ENCODE measurements at regions not wholly inside any gene's neighbourhood (a gene's known extent, or its start where the extent isn't known, plus 50 kb on each side); places are given as distances from the start of the nearest gene placed in this dataset.

DNA sequence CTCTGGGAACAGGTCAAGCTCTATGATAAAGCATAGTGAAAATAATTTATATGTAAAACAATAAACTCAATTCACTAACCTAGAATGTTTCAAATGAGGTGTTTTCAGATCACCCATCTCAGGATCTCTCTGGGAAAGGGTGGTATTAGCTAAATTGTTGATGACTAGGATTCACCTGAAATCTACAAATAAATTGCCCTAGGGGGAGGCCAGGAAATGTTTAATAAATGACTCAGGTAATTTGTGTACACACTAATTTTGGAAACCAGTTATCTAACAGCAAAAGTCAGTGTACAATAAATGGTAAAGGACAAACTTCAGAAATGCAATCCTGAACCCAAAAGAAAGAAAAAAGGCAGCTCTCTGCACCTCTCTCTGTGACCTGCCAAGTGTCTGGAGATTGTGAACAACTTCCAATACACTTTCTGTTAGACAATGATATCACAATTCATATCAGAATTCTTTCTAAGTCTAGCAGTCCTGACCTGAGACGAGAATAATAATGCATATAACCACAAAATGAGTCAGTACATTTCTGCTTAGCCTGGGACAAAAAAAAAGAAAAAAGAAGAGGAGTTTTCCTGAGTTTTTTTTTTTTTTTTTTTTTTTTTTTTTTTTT, 760.0 kb downstream of the EPHA4 start:
- no peak overlapping the region for H4K91ac ChIP-seq (ENCODE audit: low read depth, low read length, poor library complexity)
- H3K9me3 ChIP-seq (replicated peaks in 1 of 2; ENCODE audit: control insufficient read depth in 2 of 2, insufficient read depth in 1 of 2, low read depth in 1 of 2, low read length in 2 of 2), result no peaks in the 10 kb centered on the region
- no peak overlapping the region for H3K23ac ChIP-seq (ENCODE audit: low read depth, low read length, poor library complexity)
- no peak overlapping the region for H3K4me3 ChIP-seq (ENCODE audit: low read length in 2 of 2)
- no peak overlapping the region for H2AFZ ChIP-seq (ENCODE audit: low read length)
- no CpG with 5 or more reads among the region's 1 CpG for WGBS, 2 donors (ENCODE audit: extremely low coverage in 2 of 2, insufficient read length in 2 of 2, insufficient replicate concordance in 1 of 2)
- no peak overlapping the region for H2BK5ac ChIP-seq (ENCODE audit: low read length)
- no peak overlapping the region for H3K4me2 ChIP-seq (ENCODE audit: insufficient read depth, low read length, poor library complexity, severe bottlenecking)
- H3K14ac ChIP-seq (ENCODE audit: low read length), result no peak overlapping the region
- no peak overlapping the region for H2BK120ac ChIP-seq (ENCODE audit: low read depth, low read length)
- no peak overlapping the region for H4K8ac ChIP-seq (ENCODE audit: low read depth, low read length)
- H3K4ac ChIP-seq (ENCODE audit: low read length), result no peak overlapping the region
- H2BK15ac ChIP-seq (ENCODE audit: low read length), result no peak overlapping the region
- no peak for DNase-seq (ENCODE audit: low spot score)
- H2AK5ac ChIP-seq (ENCODE audit: low read depth, low read length), result no peak overlapping the region
- H3K79me1 ChIP-seq (ENCODE audit: low read depth, low read length), result no peaks in the 10 kb centered on the region
- H3K4me1 ChIP-seq (ENCODE audit: control insufficient read depth in 2 of 2, insufficient read depth in 1 of 2, low read depth in 1 of 2, low read length in 2 of 2), result no peaks in the 10 kb centered on the region
- H3K36me3 ChIP-seq (replicated peaks in 1 of 2; ENCODE audit: control insufficient read depth in 2 of 2, insufficient read depth in 2 of 2, low read length in 2 of 2), result no peaks in the 10 kb centered on the region
- H3K18ac ChIP-seq (ENCODE audit: low read length), result no peak overlapping the region
- H3K9ac ChIP-seq (ENCODE audit: low read depth, low read length, poor library complexity), result no peak overlapping the region
- H3K27me3 ChIP-seq (ENCODE audit: control insufficient read depth in 3 of 3, insufficient read depth in 3 of 3, low read depth in 1 of 3, low read length in 3 of 3), result no peaks in the 10 kb centered on the region
- H2BK12ac ChIP-seq (ENCODE audit: low read length), result no peak overlapping the region
- no peak overlapping the region for H3K27ac ChIP-seq (replicated peaks; ENCODE audit: low read length)

DNA sequence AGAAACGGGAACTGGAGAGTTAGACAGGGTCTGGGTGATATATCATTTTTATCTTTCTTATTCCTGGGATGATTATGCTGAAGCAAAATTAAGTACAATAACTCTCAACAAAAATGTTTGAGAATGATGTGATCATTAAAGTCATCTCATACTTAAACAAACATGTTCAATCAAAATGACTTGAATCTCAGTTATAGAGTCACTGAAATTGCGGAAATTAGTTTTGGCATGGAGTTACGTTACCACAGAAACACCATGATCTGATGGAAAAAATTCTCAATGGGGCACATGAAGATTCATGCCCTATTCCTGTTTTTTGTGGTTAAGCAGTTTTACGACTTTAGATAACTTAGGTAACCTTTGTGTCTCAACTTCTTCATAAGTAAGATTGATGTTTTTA, 757.7 kb downstream of the EPHA4 start:
- no peak overlapping the region for H3K4ac ChIP-seq (ENCODE audit: low read length)
- H2BK15ac ChIP-seq (ENCODE audit: low read length), result no peak overlapping the region
- H2BK120ac ChIP-seq (ENCODE audit: low read depth, low read length), result no peak overlapping the region
- no peaks in the 10 kb centered on the region for H3K36me3 ChIP-seq (replicated peaks in 1 of 2; ENCODE audit: control insufficient read depth in 2 of 2, insufficient read depth in 2 of 2, low read length in 2 of 2)
- no peaks in the 10 kb centered on the region for H3K4me1 ChIP-seq (ENCODE audit: control insufficient read depth in 2 of 2, insufficient read depth in 1 of 2, low read depth in 1 of 2, low read length in 2 of 2)
- no peak overlapping the region for H3K14ac ChIP-seq (ENCODE audit: low read length)
- no peak overlapping the region for H2AK5ac ChIP-seq (ENCODE audit: low read depth, low read length)
- H3K9ac ChIP-seq (ENCODE audit: low read depth, low read length, poor library complexity), result no peak overlapping the region
- no peak overlapping the region for H3K23ac ChIP-seq (ENCODE audit: low read depth, low read length, poor library complexity)
- H3K27ac ChIP-seq (replicated peaks; ENCODE audit: low read length), result no peak overlapping the region
- H3K4me3 ChIP-seq (ENCODE audit: low read length in 2 of 2), result no peak overlapping the region
- no peaks in the 10 kb centered on the region for H3K79me1 ChIP-seq (ENCODE audit: low read depth, low read length)
- no peak overlapping the region for H4K8ac ChIP-seq (ENCODE audit: low read depth, low read length)
- H3K18ac ChIP-seq (ENCODE audit: low read length), result no peak overlapping the region
- no peak overlapping the region for H2BK5ac ChIP-seq (ENCODE audit: low read length)
- H2BK12ac ChIP-seq (ENCODE audit: low read length), result no peak overlapping the region
- WGBS, 2 donors (ENCODE audit: extremely low coverage in 2 of 2, insufficient read length in 2 of 2, insufficient replicate concordance in 1 of 2), result no CpG with 5 or more reads among the region's 4 CpGs
- no peaks in the 10 kb centered on the region for H3K27me3 ChIP-seq (ENCODE audit: control insufficient read depth in 3 of 3, insufficient read depth in 3 of 3, low read depth in 1 of 3, low read length in 3 of 3)
- no peaks in the 10 kb centered on the region for H3K9me3 ChIP-seq (replicated peaks in 1 of 2; ENCODE audit: control insufficient read depth in 2 of 2, insufficient read depth in 1 of 2, low read depth in 1 of 2, low read length in 2 of 2)
- H3K4me2 ChIP-seq (ENCODE audit: insufficient read depth, low read length, poor library complexity, severe bottlenecking), result no peak overlapping the region
- DNase-seq (ENCODE audit: low spot score), result no peak
- H4K91ac ChIP-seq (ENCODE audit: low read depth, low read length, poor library complexity), result no peak overlapping the region
- H2AFZ ChIP-seq (ENCODE audit: low read length), result no peak overlapping the region

DNA sequence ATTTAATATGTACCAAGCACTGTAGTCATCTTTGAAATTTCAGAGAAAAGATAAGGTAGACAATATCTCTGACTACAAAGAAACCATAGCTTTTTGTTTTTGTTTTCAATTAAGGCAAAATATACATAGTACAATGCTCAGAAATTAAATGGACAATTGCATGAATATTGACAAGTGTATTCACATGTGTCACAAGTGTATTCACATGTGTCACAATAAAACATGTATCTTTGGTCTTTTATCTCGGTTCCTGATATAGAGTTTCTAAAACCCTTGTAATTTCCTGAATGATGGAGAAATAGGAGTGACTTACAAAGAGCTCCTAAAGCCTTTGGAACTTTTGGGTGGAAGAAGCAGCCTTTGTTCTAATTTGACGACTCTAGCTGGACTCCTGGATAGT, 756.4 kb downstream of the EPHA4 start:
- Histone ChIP-seq H3K79me1 (ENCODE audit: low read depth, low read length) (no peaks in the 10 kb centered on the region), H3K18ac (ENCODE audit: low read length) (no peak overlapping the region), H2BK12ac (ENCODE audit: low read length) (no peak overlapping the region), H3K9me3 (replicated peaks in 1 of 2; ENCODE audit: control insufficient read depth in 2 of 2, insufficient read depth in 1 of 2, low read depth in 1 of 2, low read length in 2 of 2) (no peaks in the 10 kb centered on the region), H2BK15ac (ENCODE audit: low read length) (no peak overlapping the region), H2AK5ac (ENCODE audit: low read depth, low read length) (no peak overlapping the region), H4K8ac (ENCODE audit: low read depth, low read length) (no peak overlapping the region), H2BK120ac (ENCODE audit: low read depth, low read length) (no peak overlapping the region), H3K4me2 (ENCODE audit: insufficient read depth, low read length, poor library complexity, severe bottlenecking) (no peak overlapping the region), H4K91ac (ENCODE audit: low read depth, low read length, poor library complexity) (no peak overlapping the region), H3K27me3 (ENCODE audit: control insufficient read depth in 3 of 3, insufficient read depth in 3 of 3, low read depth in 1 of 3, low read length in 3 of 3) (no peaks in the 10 kb centered on the region), H3K9ac (ENCODE audit: low read depth, low read length, poor library complexity) (no peak overlapping the region), H3K4me1 (ENCODE audit: control insufficient read depth in 2 of 2, insufficient read depth in 1 of 2, low read depth in 1 of 2, low read length in 2 of 2) (no peaks in the 10 kb centered on the region), H3K4ac (ENCODE audit: low read length) (no peak overlapping the region), H3K14ac (ENCODE audit: low read length) (no peak overlapping the region), H2AFZ (ENCODE audit: low read length) (no peak overlapping the region), H2BK5ac (ENCODE audit: low read length) (no peak overlapping the region), H3K27ac (replicated peaks; ENCODE audit: low read length) (no peak overlapping the region), H3K36me3 (replicated peaks in 1 of 2; ENCODE audit: control insufficient read depth in 2 of 2, insufficient read depth in 2 of 2, low read length in 2 of 2) (no peaks in the 10 kb centered on the region), H3K4me3 (ENCODE audit: low read length in 2 of 2) (no peak overlapping the region), H3K23ac (ENCODE audit: low read depth, low read length, poor library complexity) (no peak overlapping the region)
- no CpG with 5 or more reads among the region's 2 CpGs for WGBS, 2 donors (ENCODE audit: extremely low coverage in 2 of 2, insufficient read length in 2 of 2, insufficient replicate concordance in 1 of 2)
- no peak for DNase-seq (ENCODE audit: low spot score)

DNA sequence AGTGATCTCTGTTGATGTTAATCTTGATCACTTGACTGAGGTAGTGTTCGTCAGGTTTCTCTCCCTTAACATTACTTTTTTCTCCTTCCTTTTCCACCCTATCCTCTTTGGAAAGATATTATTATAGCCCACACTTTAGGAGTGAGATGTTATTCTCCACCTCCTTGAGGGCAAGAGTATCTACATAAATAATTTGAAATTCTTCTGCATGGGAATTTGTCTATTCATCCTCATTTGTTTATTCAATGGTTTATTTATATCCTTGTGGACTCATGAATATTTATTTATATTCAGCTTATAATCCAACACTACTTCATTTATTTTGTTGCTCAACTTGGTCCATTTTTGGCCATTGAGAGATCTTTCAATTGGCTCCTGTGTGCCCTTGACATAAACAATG, 750.4 kb downstream of the EPHA4 start:
- Histone ChIP-seq H3K4me2 (ENCODE audit: insufficient read depth, low read length, poor library complexity, severe bottlenecking) (no peak overlapping the region), H3K4me1 (ENCODE audit: control insufficient read depth in 2 of 2, insufficient read depth in 1 of 2, low read depth in 1 of 2, low read length in 2 of 2) (no peaks in the 10 kb centered on the region), H3K9ac (ENCODE audit: low read depth, low read length, poor library complexity) (no peak overlapping the region), H2AFZ (ENCODE audit: low read length) (no peak overlapping the region), H3K23ac (ENCODE audit: low read depth, low read length, poor library complexity) (no peak overlapping the region), H4K91ac (ENCODE audit: low read depth, low read length, poor library complexity) (no peak overlapping the region), H2BK12ac (ENCODE audit: low read length) (no peak overlapping the region), H3K4ac (ENCODE audit: low read length) (no peak overlapping the region), H3K27ac (replicated peaks; ENCODE audit: low read length) (no peak overlapping the region), H2BK5ac (ENCODE audit: low read length) (no peak overlapping the region), H3K27me3 (ENCODE audit: control insufficient read depth in 3 of 3, insufficient read depth in 3 of 3, low read depth in 1 of 3, low read length in 3 of 3) (no peaks in the 10 kb centered on the region), H2AK5ac (ENCODE audit: low read depth, low read length) (no peak overlapping the region), H3K79me1 (ENCODE audit: low read depth, low read length) (no peaks in the 10 kb centered on the region), H3K14ac (ENCODE audit: low read length) (no peak overlapping the region), H3K9me3 (replicated peaks in 1 of 2; ENCODE audit: control insufficient read depth in 2 of 2, insufficient read depth in 1 of 2, low read depth in 1 of 2, low read length in 2 of 2) (no peaks in the 10 kb centered on the region), H3K18ac (ENCODE audit: low read length) (no peak overlapping the region), H3K36me3 (replicated peaks in 1 of 2; ENCODE audit: control insufficient read depth in 2 of 2, insufficient read depth in 2 of 2, low read length in 2 of 2) (no peaks in the 10 kb centered on the region), H2BK120ac (ENCODE audit: low read depth, low read length) (no peak overlapping the region), H4K8ac (ENCODE audit: low read depth, low read length) (no peak overlapping the region), H2BK15ac (ENCODE audit: low read length) (no peak overlapping the region), H3K4me3 (ENCODE audit: low read length in 2 of 2) (no peak overlapping the region)
- no peak for DNase-seq (ENCODE audit: low spot score)
- no CpG with 5 or more reads among the region's 1 CpG for WGBS, 2 donors (ENCODE audit: extremely low coverage in 2 of 2, insufficient read length in 2 of 2, insufficient replicate concordance in 1 of 2)

Data from neuronal stem cell (in vitro differentiated cells).